Keratinocyte (primary cell): ENCODE measurements at regions not wholly inside any gene's neighbourhood (a gene's known extent, or its start where the extent isn't known, plus 50 kb on each side); places are given as distances from the start of the nearest gene placed in this dataset.
"Not testable (repeated sequence)": the region's sequence is repeated elsewhere in the genome, so short reads cannot be mapped to it uniquely, and the experiment has no call there.

Experiments
- DNase-seq: peaks from one replicate; pipeline ENCODE4 v3.0.0-alpha.2; 2011; ENCODE audit warnings: low read depth, missing footprints, low spot score
- FAIRE-seq: peaks from 2 replicates; lab custom pipeline; 2011; peaks lifted over from hg19 to GRCh38; lab: Jason Lieb, UNC
- H2AFZ ChIP-seq: 2 replicates; pipeline ENCODE4 v1.6.0; 2012; ENCODE audit warnings: low read length, control low read depth, inconsistent platforms; ENCODE audit not compliant: control insufficient read depth
- H3K27ac ChIP-seq: 2 replicates; pipeline ENCODE4 v1.5.1; 2011; ENCODE audit warnings: low read length; ENCODE audit not compliant: control insufficient read depth, insufficient read depth
- H3K27me3 ChIP-seq: 3 replicates; pipeline ENCODE4 v1.6.0; 2011; ENCODE audit warnings: low read length; ENCODE audit not compliant: control insufficient read depth, insufficient read depth; ENCODE audit errors: extremely low read depth
- H3K36me3 ChIP-seq, 2 experiments: 2 replicates in 1 of 2; 3 replicates in 1 of 2; pipeline ENCODE4 v1.5.1; 2011; ENCODE audit warnings: low read length in 2 of 2, mild to moderate bottlenecking in 1 of 2; ENCODE audit not compliant: control insufficient read depth in 2 of 2, insufficient read depth in 2 of 2; ENCODE audit errors: extremely low read depth in 1 of 2
- H3K4me1 ChIP-seq: 3 replicates; pipeline ENCODE4 v1.5.1; 2011; ENCODE audit warnings: low read length; ENCODE audit not compliant: control insufficient read depth, insufficient read depth; ENCODE audit errors: extremely low read depth
- H3K4me2 ChIP-seq: 3 replicates; pipeline ENCODE4 v1.6.0; 2011; ENCODE audit warnings: low read depth, low read length; ENCODE audit not compliant: control insufficient read depth, insufficient read depth; ENCODE audit errors: extremely low read depth
- H3K4me3 ChIP-seq, 3 experiments: fragments of 200-600 bp in 1 of 3; sonication (generic) in 1 of 3; 2 replicates in 2 of 3; 3 replicates in 1 of 3; pipeline ENCODE4 v1.5.1; 2011 to 2016; ENCODE audit warnings: low read length in 3 of 3, mild to moderate bottlenecking in 3 of 3, control low read depth in 2 of 3, inconsistent platforms in 1 of 3, low read depth in 1 of 3, mixed read lengths in 1 of 3, mixed run types in 1 of 3, moderate library complexity in 1 of 3; ENCODE audit not compliant: control insufficient read depth in 2 of 3, insufficient read depth in 2 of 3; ENCODE audit errors: extremely low read depth in 1 of 3
- H3K79me2 ChIP-seq: 2 replicates; pipeline ENCODE4 v1.6.0; 2012; ENCODE audit warnings: low read length; ENCODE audit not compliant: control insufficient read depth, insufficient read depth
- H3K9ac ChIP-seq: 3 replicates; pipeline ENCODE4 v1.6.0; 2011; ENCODE audit warnings: low read length; ENCODE audit not compliant: control insufficient read depth, insufficient read depth; ENCODE audit errors: extremely low read depth
- H3K9me1 ChIP-seq: 3 replicates; pipeline ENCODE4 v1.6.0; 2011; ENCODE audit warnings: low read length; ENCODE audit not compliant: control insufficient read depth, insufficient read depth; ENCODE audit errors: extremely low read depth
- H3K9me3 ChIP-seq: 2 replicates; pipeline ENCODE4 v1.5.1; 2012; ENCODE audit warnings: low read depth, low read length; ENCODE audit not compliant: control insufficient read depth
- H4K20me1 ChIP-seq: 3 replicates; pipeline ENCODE4 v1.6.0; 2011; ENCODE audit warnings: low read length; ENCODE audit not compliant: control insufficient read depth, insufficient read depth; ENCODE audit errors: extremely low read depth
- CTCF ChIP-seq, 3 experiments: IDR thresholded peaks in 1 of 3; conservative IDR thresholded peaks in 1 of 3; optimal IDR thresholded peaks in 1 of 3; 2 replicates in 2 of 3; 3 replicates in 1 of 3; pipeline versions ENCODE3 to v1.5.1; 2011; ENCODE audit warnings: low read length in 3 of 3, mild to moderate bottlenecking in 3 of 3, moderate library complexity in 2 of 3, control low read depth in 1 of 3, inconsistent platforms in 1 of 3; ENCODE audit not compliant: insufficient read depth in 2 of 3; ENCODE audit errors: extremely low read depth in 1 of 3
- EZH2 ChIP-seq: IDR thresholded peaks from one replicate; pipeline ENCODE4 v1.6.1; 2012; ENCODE audit warnings: inconsistent platforms, mild to moderate bottlenecking, low read length, moderate library complexity
- dilution Hi-C: fragments of 300-500 bp; cut with MboI; formaldehyde crosslinking; loops from one replicate; pipeline ENCODE4 v1.7.0; 2020; ENCODE audit warnings: low sequenced_read_pairs; ENCODE audit not compliant: extremely low pct_ligation_motif_present

- dilution Hi-C loops, result no loop called here
- no peaks in the 10 kb centered on the region for H3K79me2 ChIP-seq
- no peaks in the 10 kb centered on the region for H3K9me3 ChIP-seq
- TF ChIP-seq EZH2, result no peak
- no peak for TF ChIP-seq CTCF (optimal IDR thresholded peaks at IDR 0.05 in 1 of 3, IDR thresholded peaks at IDR 0.05 in 1 of 3, conservative IDR thresholded peaks at IDR 0.05 in 1 of 3; ENCODE audit: extremely low read depth in 1 of 3, insufficient read depth in 2 of 3, low read length in 3 of 3)
- no peak overlapping the region for H3K27ac ChIP-seq
- H4K20me1 ChIP-seq, result no peaks in the 10 kb centered on the region
- H3K27me3 ChIP-seq, result no peaks in the 10 kb centered on the region
- no peaks in the 10 kb centered on the region for H3K36me3 ChIP-seq
- H3K4me2 ChIP-seq, result no peak overlapping the region
- H3K4me1 ChIP-seq, result peaks cover 67% of the 10 kb centered on the region
- H3K9me1 ChIP-seq, result no peaks in the 10 kb centered on the region
- no peak overlapping the region for H3K9ac ChIP-seq
- no peak overlapping the region for H3K4me3 ChIP-seq
- FAIRE-seq, result no peak
- no peak overlapping the region for H2AFZ ChIP-seq
- DNase-seq, result no peak
Measured at GRCh38 chr6:44037847-44038542, 89.3 kb downstream of the MRPL14 start.

GRCh38 chr6:44037276-44037675, 90.0 kb downstream of the MRPL14 start:
- H3K4me3 ChIP-seq, H3K27me3 ChIP-seq, H3K36me3 ChIP-seq, H3K9me1 ChIP-seq, dilution Hi-C loops, H3K27ac ChIP-seq, H3K4me2 ChIP-seq, DNase-seq, H3K9me3 ChIP-seq, FAIRE-seq, H4K20me1 ChIP-seq, H3K79me2 ChIP-seq, H3K9ac ChIP-seq, H2AFZ ChIP-seq: not testable (repeated sequence)
- peaks cover 60% of the 10 kb centered on the region for H3K4me1 ChIP-seq

GRCh38 chr6:44036699-44037101, 90.6 kb downstream of the MRPL14 start:
- no peak overlapping the region for H3K4me2 ChIP-seq
- TF ChIP-seq EZH2 (no peak), CTCF (optimal IDR thresholded peaks at IDR 0.05 in 1 of 3, IDR thresholded peaks at IDR 0.05 in 1 of 3, conservative IDR thresholded peaks at IDR 0.05 in 1 of 3; ENCODE audit: extremely low read depth in 1 of 3, insufficient read depth in 2 of 3, low read length in 3 of 3) (no peak)
- FAIRE-seq (no peak), DNase-seq (no peak)
- H3K4me3 ChIP-seq, result no peak overlapping the region
- no peaks in the 10 kb centered on the region for H3K9me3 ChIP-seq
- no peaks in the 10 kb centered on the region for H3K36me3 ChIP-seq
- no peaks in the 10 kb centered on the region for H3K9me1 ChIP-seq
- no peaks in the 10 kb centered on the region for H4K20me1 ChIP-seq
- H3K9ac ChIP-seq, result no peak overlapping the region
- dilution Hi-C loops, result no loop called here
- H3K79me2 ChIP-seq, result no peaks in the 10 kb centered on the region
- peaks cover 54% of the 10 kb centered on the region for H3K4me1 ChIP-seq
- H2AFZ ChIP-seq, result no peak overlapping the region
- H3K27ac ChIP-seq, result no peak overlapping the region
- no peaks in the 10 kb centered on the region for H3K27me3 ChIP-seq
